GM12878 (cell line): ENCODE measurements at regions not wholly inside any gene's neighbourhood (a gene's known extent, or its start where the extent isn't known, plus 50 kb on each side); places are given as distances from the start of the nearest gene placed in this dataset.

Source experiments
- ATAC-seq: fragments of 200-7000 bp; cut with Tn5 transposase; 3 replicates; pipeline ENCODE4 v1.9.1; 2020; ENCODE audit warnings: mild to moderate bottlenecking, moderate library complexity
- BruUV-seq: library from RNA; stranded (reverse); fragments of 400-500 nt; replicated peaks from 2 replicates; lab custom pipeline; 2021; lab: Mats Ljungman, UMichigan
- CTCF ChIA-PET: fragments of 300-600 bp; sonication (Branson Sonifier 250); formaldehyde crosslinking; extraction: SDS; loops from one replicate; lab custom pipeline; 2021; ENCODE audit warnings: inconsistent platforms; lab: Yijun Ruan, JAX
- POLR2A ChIA-PET: fragments of 350-600 bp; formaldehyde crosslinking; extraction: SDS; loops from one replicate; lab custom pipeline; 2021; ENCODE audit warnings: inconsistent platforms; lab: Charles Lee
- RAD21 ChIA-PET: fragments of 300-600 bp; sonication (Branson Sonifier 250); formaldehyde crosslinking; loops from one replicate; lab custom pipeline; 2023; ENCODE audit warnings: antibody characterized with exemption; ENCODE audit not compliant: unreplicated experiment; lab: Charles Lee
- SMC1A ChIA-PET: fragments of 300-600 bp; sonication (Branson Sonifier 250); formaldehyde crosslinking; loops from one replicate; lab custom pipeline; 2023; ENCODE audit not compliant: unreplicated experiment, uncharacterized antibody; lab: Charles Lee
- DNase-seq: peaks from one replicate; pipeline ENCODE4 v3.0.0-alpha.2; 2011; ENCODE audit warnings: low read depth, low spot score
- FAIRE-seq: peaks from 3 replicates; lab custom pipeline; 2011; peaks lifted over from hg19 to GRCh38; lab: Jason Lieb, UNC
- H2AFZ ChIP-seq: 2 replicates; pipeline ENCODE4 v1.6.0; 2011; ENCODE audit warnings: low read depth, low read length, control low read depth; ENCODE audit not compliant: control insufficient read depth
- H3K27ac ChIP-seq: 2 replicates; pipeline ENCODE4 v1.5.1; 2011; ENCODE audit warnings: control low read depth; ENCODE audit not compliant: control insufficient read depth, insufficient read depth
- H3K27me3 ChIP-seq, 2 experiments: replicated peaks in 1 of 2; 2 replicates each; pipeline versions ENCODE4 v1.6.0 to v1.6.1; 2011; ENCODE audit warnings: low read length in 1 of 2; ENCODE audit not compliant: control insufficient read depth in 2 of 2, insufficient read depth in 2 of 2
- H3K36me3 ChIP-seq, 2 experiments: 2 replicates each; pipeline ENCODE4 v1.5.1; 2011; ENCODE audit warnings: low read length in 1 of 2; ENCODE audit not compliant: control insufficient read depth in 2 of 2, insufficient read depth in 2 of 2
- H3K4me1 ChIP-seq: 2 replicates; pipeline ENCODE4 v1.6.1; 2011; ENCODE audit warnings: mild to moderate bottlenecking, low read length, moderate library complexity, mixed read lengths; ENCODE audit not compliant: control insufficient read depth, insufficient read depth
- H3K4me2 ChIP-seq: 2 replicates; pipeline ENCODE4 v1.6.0; 2011; ENCODE audit warnings: control low read depth; ENCODE audit not compliant: control insufficient read depth, insufficient read depth
- H3K4me3 ChIP-seq: fragments of 200-600 bp; sonication (generic); 2 replicates; pipeline ENCODE4 v1.5.1; 2016
- H3K79me2 ChIP-seq: 2 replicates; pipeline ENCODE4 v1.6.0; 2011; ENCODE audit warnings: low read length; ENCODE audit not compliant: control insufficient read depth, insufficient read depth
- H3K9ac ChIP-seq: 2 replicates; pipeline ENCODE4 v1.8.0; 2011; ENCODE audit warnings: low read length, control low read depth, mixed read lengths; ENCODE audit not compliant: control insufficient read depth, insufficient read depth
- H3K9me3 ChIP-seq: replicated peaks from 3 replicates; pipeline ENCODE4 v1.5.1; 2011; ENCODE audit warnings: mild to moderate bottlenecking, low read length; ENCODE audit not compliant: control insufficient read depth, insufficient read depth
- H4K20me1 ChIP-seq: 2 replicates; pipeline ENCODE4 v1.6.0; 2011; ENCODE audit not compliant: control insufficient read depth, insufficient read depth
- GABPA ChIP-seq: IDR thresholded peaks from 2 replicates; pipeline ENCODE4 v1.6.1; 2014; ENCODE audit warnings: antibody characterized with exemption, low read depth, mild to moderate bottlenecking, inconsistent platforms
- HDAC6 ChIP-seq: fragments of 200-600 bp; sonication (generic); IDR thresholded peaks from one replicate; pipeline ENCODE4 v1.8.0; 2017; ENCODE audit warnings: antibody characterized with exemption; ENCODE audit not compliant: unreplicated experiment
- IKZF2 ChIP-seq, 2 experiments: fragments of 450-650 bp; IDR thresholded peaks; 2 replicates each; pipeline ENCODE4 v1.6.1; 2017; ENCODE audit warnings: mild to moderate bottlenecking in 2 of 2, moderate library complexity in 2 of 2
- MTA3 ChIP-seq: IDR thresholded peaks from 2 replicates; pipeline ENCODE4 v1.6.1; 2012; ENCODE audit warnings: low read length, inconsistent platforms, borderline replicate concordance
- MYB ChIP-seq: fragments of 150-350 bp; IDR thresholded peaks from 2 replicates; pipeline ENCODE4 v1.6.1; 2014; ENCODE audit warnings: mild to moderate bottlenecking, low read depth, low read length, borderline replicate concordance
- NRF1 ChIP-seq: conservative IDR thresholded peaks from 2 replicates; pipeline ENCODE4 v1.6.1; 2011; ENCODE audit warnings: mild to moderate bottlenecking, low read depth, low read length, improper control_type of control experiment
- PKNOX1 ChIP-seq: fragments of 450-650 bp; IDR thresholded peaks from 2 replicates; pipeline ENCODE4 v1.6.1; 2016; ENCODE audit warnings: mild to moderate bottlenecking
- RFX5 ChIP-seq: IDR thresholded peaks from 2 replicates; pipeline ENCODE4 v1.6.1; 2011; ENCODE audit warnings: low read depth, low read length, improper control_type of control experiment
- TAF1 ChIP-seq: IDR thresholded peaks from 2 replicates; pipeline ENCODE4 v1.6.1; 2011; ENCODE audit warnings: mild to moderate bottlenecking, low read depth, low read length, borderline replicate concordance
- TARDBP ChIP-seq: IDR thresholded peaks from 2 replicates; pipeline ENCODE4 v1.6.1; 2016; ENCODE audit warnings: borderline replicate concordance
- ZBED1 ChIP-seq: IDR thresholded peaks from 2 replicates; pipeline ENCODE4 v1.6.1; 2016; ENCODE audit warnings: borderline replicate concordance
- ZNF274 ChIP-seq: IDR thresholded peaks from one replicate; pipeline ENCODE4 v1.8.0; 2011; ENCODE audit not compliant: insufficient read length, insufficient read depth
- WGBS: methylation state at CpG from one replicate; pipeline ENCODE4 v1.1.6; 2016; ENCODE audit warnings: low lambda C conversion rate; ENCODE audit not compliant: insufficient replicate concordance, insufficient coverage; ENCODE audit errors: missing lambda C conversion rate; 5-methylcytosine and 5-hydroxymethylcytosine counted together
- in situ Hi-C: fragments of 300-500 bp; cut with MboI; formaldehyde crosslinking; loops from 9 replicates; pipeline ENCODE4 v1.14.3; 2018; ENCODE audit warnings: mixed read lengths
- intact Hi-C: fragments of 100-400 bp; cut with micrococcal nuclease; formaldehyde crosslinking; loops from one replicate; pipeline ENCODE4 v1.14.2; 2022; ENCODE audit not compliant: unreplicated experiment
- TF ChIP-seq, protein P1 (sequence below): IDR thresholded peaks from 2 replicates; pipeline ENCODE4 v1.6.1; 2011; ENCODE audit warnings: low read depth, mild to moderate bottlenecking, low read length, moderate library complexity, borderline replicate concordance; ENCODE audit errors: extremely low read depth

DNA sequence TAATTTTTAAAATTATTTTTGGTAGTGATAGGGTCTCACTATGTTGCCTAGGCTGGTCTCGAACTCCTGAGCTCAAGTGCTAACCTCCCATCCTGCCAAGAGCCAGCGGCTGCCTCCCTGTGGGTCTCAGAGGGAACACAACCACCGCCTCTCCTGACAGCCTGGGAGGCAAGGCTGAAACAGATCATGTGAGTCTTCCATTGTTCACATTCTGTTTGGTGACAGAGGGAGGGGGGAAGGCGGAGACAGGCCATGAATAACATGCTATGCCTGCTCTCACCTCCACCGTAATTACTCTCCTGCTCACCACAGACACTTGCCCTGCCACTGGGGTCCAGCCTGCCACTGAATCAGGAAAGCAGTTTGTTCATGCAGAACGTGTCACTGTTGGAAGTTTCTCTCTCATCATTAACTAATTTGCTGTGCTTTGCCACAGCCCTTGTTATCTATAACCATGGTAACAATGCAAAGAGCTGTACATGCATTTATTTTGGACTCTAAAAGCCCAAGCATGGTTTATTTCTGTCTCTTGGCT lies 78.4 kb upstream of the RASGRF1 start:
- H4K20me1 ChIP-seq: no peaks in the 10 kb centered on the region
- RAD21 ChIA-PET: no interaction called here
- H3K27me3 ChIP-seq: no peaks in the 10 kb centered on the region; a peak in 3 of 4 replicates
- no peak overlapping the region for H3K27ac ChIP-seq
- intact Hi-C loops (no loop called here), in situ Hi-C loops (no loop called here)
- BruUV-seq: no TSS peak
- SMC1A ChIA-PET: interaction anchor here (0.8 to 1.2 kb wide), 2 partner anchors 140 to 255 kb away, joined by 3 to 4 read pairs; no protein-coding TSS in a partner anchor
- no peaks in the 10 kb centered on the region for H3K36me3 ChIP-seq
- TF ChIP-seq, protein P1, sequence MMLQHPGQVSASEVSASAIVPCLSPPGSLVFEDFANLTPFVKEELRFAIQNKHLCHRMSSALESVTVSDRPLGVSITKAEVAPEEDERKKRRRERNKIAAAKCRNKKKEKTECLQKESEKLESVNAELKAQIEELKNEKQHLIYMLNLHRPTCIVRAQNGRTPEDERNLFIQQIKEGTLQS: no peak
- TF ChIP-seq IKZF2 (IDR thresholded peaks at IDR 0.05): peak; percentile 18 to 21; a peak in 2 of 4 replicates
- FAIRE-seq: no peak
- ATAC-seq: peak; percentile 61
- no peak for DNase-seq
- no peaks in the 10 kb centered on the region for H3K4me1 ChIP-seq
- H3K9ac ChIP-seq: no peak overlapping the region
- no peak overlapping the region for H3K4me2 ChIP-seq
- H3K9me3 ChIP-seq: no peaks in the 10 kb centered on the region; the same call in 2 of the 3 replicates
- no peak overlapping the region for H2AFZ ChIP-seq
- WGBS: 22% methylated on average over 6 of the region's 6 CpGs
- CTCF ChIA-PET: interaction anchor here (0.6 to 2.8 kb wide), 2 partner anchors 15 to 16 kb away, joined by 3 to 10 read pairs; no protein-coding TSS in a partner anchor
- H3K4me3 ChIP-seq: no peak overlapping the region
- H3K79me2 ChIP-seq: no peaks in the 10 kb centered on the region
- POLR2A ChIA-PET: no interaction called here

GRCh38 chr15:79167776-79168175 lies 77.2 kb upstream of the RASGRF1 start:
- Histone ChIP-seq H3K9me3 (no peaks in the 10 kb centered on the region; the same call in 2 of the 3 replicates), H3K4me2 (no peak overlapping the region), H3K27ac (no peak overlapping the region), H4K20me1 (no peaks in the 10 kb centered on the region), H3K4me3 (no peak overlapping the region), H3K79me2 (no peaks in the 10 kb centered on the region), H3K4me1 (no peaks in the 10 kb centered on the region), H3K9ac (no peak overlapping the region), H2AFZ (no peak overlapping the region), H3K36me3 (no peaks in the 10 kb centered on the region), H3K27me3 (no peaks in the 10 kb centered on the region; a peak in 3 of 4 replicates)
- POLR2A ChIA-PET: no interaction called here
- intact Hi-C loops (no loop called here), in situ Hi-C loops (no loop called here)
- CTCF ChIA-PET: interaction anchor here (2.8 kb wide), 1 partner anchor 16 kb away, joined by 10 read pairs; no protein-coding TSS in a partner anchor
- FAIRE-seq: no peak
- ATAC-seq: no peak
- BruUV-seq: no TSS peak
- WGBS: 0% methylated on average over 2 of the region's 2 CpGs
- TF ChIP-seq ZNF274 (no peak), RFX5 (no peak), HDAC6 (no peak), GABPA (no peak), NRF1 (no peak), MYB (no peak), TAF1 (no peak), PKNOX1 (no peak), TARDBP (no peak), ZBED1 (no peak), MTA3 (no peak)
- RAD21 ChIA-PET: interaction anchor here (1.0 kb wide), 1 partner anchor 18 kb away, joined by 3 read pairs; no protein-coding TSS in a partner anchor
- SMC1A ChIA-PET: no interaction called here
- no peak for DNase-seq
